ENCODE measurements at regions not wholly inside any gene's neighbourhood (a gene's known extent, or its start where the extent isn't known, plus 50 kb on each side); places are given as distances from the start of the nearest gene placed in this dataset.

DNA sequence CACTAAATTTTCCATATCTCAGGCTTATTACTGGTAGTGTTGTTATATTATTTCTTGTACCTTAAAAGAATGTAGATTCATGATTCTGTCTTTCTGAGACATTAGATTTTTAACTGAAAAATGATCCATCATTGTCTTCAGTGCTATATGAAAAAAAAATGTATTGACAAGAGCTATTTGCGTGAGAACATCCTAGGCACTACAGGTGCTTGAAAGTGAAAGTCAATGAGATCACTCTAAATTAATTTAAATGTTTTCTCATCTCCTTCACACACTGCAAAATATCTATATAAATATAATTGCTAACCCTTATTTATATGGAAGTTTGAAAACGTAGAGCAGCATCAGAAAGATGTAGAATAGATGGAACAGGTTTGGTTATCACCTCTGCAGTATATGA is 684.6 kb downstream of the TRIB2 start:
- TF ChIP-seq, protein P1, sequence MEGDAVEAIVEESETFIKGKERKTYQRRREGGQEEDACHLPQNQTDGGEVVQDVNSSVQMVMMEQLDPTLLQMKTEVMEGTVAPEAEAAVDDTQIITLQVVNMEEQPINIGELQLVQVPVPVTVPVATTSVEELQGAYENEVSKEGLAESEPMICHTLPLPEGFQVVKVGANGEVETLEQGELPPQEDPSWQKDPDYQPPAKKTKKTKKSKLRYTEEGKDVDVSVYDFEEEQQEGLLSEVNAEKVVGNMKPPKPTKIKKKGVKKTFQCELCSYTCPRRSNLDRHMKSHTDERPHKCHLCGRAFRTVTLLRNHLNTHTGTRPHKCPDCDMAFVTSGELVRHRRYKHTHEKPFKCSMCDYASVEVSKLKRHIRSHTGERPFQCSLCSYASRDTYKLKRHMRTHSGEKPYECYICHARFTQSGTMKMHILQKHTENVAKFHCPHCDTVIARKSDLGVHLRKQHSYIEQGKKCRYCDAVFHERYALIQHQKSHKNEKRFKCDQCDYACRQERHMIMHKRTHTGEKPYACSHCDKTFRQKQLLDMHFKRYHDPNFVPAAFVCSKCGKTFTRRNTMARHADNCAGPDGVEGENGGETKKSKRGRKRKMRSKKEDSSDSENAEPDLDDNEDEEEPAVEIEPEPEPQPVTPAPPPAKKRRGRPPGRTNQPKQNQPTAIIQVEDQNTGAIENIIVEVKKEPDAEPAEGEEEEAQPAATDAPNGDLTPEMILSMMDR (IDR thresholded peaks at IDR 0.05), result no peak
- TF ChIP-seq, protein P2, sequence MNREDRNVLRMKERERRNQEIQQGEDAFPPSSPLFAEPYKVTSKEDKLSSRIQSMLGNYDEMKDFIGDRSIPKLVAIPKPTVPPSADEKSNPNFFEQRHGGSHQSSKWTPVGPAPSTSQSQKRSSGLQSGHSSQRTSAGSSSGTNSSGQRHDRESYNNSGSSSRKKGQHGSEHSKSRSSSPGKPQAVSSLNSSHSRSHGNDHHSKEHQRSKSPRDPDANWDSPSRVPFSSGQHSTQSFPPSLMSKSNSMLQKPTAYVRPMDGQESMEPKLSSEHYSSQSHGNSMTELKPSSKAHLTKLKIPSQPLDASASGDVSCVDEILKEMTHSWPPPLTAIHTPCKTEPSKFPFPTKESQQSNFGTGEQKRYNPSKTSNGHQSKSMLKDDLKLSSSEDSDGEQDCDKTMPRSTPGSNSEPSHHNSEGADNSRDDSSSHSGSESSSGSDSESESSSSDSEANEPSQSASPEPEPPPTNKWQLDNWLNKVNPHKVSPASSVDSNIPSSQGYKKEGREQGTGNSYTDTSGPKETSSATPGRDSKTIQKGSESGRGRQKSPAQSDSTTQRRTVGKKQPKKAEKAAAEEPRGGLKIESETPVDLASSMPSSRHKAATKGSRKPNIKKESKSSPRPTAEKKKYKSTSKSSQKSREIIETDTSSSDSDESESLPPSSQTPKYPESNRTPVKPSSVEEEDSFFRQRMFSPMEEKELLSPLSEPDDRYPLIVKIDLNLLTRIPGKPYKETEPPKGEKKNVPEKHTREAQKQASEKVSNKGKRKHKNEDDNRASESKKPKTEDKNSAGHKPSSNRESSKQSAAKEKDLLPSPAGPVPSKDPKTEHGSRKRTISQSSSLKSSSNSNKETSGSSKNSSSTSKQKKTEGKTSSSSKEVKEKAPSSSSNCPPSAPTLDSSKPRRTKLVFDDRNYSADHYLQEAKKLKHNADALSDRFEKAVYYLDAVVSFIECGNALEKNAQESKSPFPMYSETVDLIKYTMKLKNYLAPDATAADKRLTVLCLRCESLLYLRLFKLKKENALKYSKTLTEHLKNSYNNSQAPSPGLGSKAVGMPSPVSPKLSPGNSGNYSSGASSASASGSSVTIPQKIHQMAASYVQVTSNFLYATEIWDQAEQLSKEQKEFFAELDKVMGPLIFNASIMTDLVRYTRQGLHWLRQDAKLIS (CRISPR knock-in tag; IDR thresholded peaks at IDR 0.05; ENCODE audit: borderline replicate concordance), result no peak
- TF ChIP-seq TEAD1 (CRISPR knock-in tag; IDR thresholded peaks at IDR 0.05) (no peak), SP1 (CRISPR knock-in tag; conservative IDR thresholded peaks at IDR 0.05) (no peak), ZNF232 (CRISPR knock-in tag; IDR thresholded peaks at IDR 0.05) (no peak), TEAD4 (CRISPR knock-in tag; IDR thresholded peaks at IDR 0.05) (no peak), CREB1 (CRISPR knock-in tag; IDR thresholded peaks at IDR 0.05) (no peak), NFYB (CRISPR knock-in tag; conservative IDR thresholded peaks at IDR 0.05; ENCODE audit: low read depth) (no peak), TCF7 (CRISPR knock-in tag; IDR thresholded peaks at IDR 0.05; ENCODE audit: low read depth) (no peak), PRDM15 (CRISPR knock-in tag; IDR thresholded peaks at IDR 0.05) (no peak), GABPB1 (CRISPR knock-in tag; IDR thresholded peaks at IDR 0.05) (no peak), NFE2L1 (CRISPR knock-in tag; IDR thresholded peaks at IDR 0.05) (no peak)
- TF ChIP-seq, protein P3, sequence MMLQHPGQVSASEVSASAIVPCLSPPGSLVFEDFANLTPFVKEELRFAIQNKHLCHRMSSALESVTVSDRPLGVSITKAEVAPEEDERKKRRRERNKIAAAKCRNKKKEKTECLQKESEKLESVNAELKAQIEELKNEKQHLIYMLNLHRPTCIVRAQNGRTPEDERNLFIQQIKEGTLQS (CRISPR knock-in tag; conservative IDR thresholded peaks at IDR 0.05), result no peak

All from WTC11 (cell line).